ENCODE measurements at regions not wholly inside any gene's neighbourhood (a gene's known extent, or its start where the extent isn't known, plus 50 kb on each side); places are given as distances from the start of the nearest gene placed in this dataset.

DNA sequence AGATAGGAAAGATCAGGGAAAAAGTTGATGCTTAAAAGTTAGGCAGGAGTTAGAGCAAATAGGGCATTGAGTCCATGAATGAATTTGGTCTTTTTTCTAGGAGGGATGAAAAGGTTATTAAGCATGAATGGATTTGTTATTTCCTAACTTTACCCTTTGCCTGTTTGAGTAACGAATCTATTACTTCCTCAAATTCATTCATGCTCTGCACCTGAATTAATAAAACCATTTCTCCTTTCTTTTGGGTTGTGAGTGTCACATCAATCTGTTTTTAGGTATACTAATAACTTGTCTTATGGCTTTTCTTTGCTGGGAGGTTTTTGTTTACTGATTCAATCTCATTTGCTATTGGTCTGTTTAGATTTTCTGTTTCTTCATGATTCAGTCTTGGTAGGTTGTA lies 1217.7 kb upstream of the CELF2 start:
- ATAC-seq (ENCODE audit: low FRiP score) (no peak), DNase-seq (ENCODE audit: low spot score) (no peak)
- TF ChIP-seq, protein P1, sequence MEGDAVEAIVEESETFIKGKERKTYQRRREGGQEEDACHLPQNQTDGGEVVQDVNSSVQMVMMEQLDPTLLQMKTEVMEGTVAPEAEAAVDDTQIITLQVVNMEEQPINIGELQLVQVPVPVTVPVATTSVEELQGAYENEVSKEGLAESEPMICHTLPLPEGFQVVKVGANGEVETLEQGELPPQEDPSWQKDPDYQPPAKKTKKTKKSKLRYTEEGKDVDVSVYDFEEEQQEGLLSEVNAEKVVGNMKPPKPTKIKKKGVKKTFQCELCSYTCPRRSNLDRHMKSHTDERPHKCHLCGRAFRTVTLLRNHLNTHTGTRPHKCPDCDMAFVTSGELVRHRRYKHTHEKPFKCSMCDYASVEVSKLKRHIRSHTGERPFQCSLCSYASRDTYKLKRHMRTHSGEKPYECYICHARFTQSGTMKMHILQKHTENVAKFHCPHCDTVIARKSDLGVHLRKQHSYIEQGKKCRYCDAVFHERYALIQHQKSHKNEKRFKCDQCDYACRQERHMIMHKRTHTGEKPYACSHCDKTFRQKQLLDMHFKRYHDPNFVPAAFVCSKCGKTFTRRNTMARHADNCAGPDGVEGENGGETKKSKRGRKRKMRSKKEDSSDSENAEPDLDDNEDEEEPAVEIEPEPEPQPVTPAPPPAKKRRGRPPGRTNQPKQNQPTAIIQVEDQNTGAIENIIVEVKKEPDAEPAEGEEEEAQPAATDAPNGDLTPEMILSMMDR (IDR thresholded peaks at IDR 0.05), result no peak

DNA sequence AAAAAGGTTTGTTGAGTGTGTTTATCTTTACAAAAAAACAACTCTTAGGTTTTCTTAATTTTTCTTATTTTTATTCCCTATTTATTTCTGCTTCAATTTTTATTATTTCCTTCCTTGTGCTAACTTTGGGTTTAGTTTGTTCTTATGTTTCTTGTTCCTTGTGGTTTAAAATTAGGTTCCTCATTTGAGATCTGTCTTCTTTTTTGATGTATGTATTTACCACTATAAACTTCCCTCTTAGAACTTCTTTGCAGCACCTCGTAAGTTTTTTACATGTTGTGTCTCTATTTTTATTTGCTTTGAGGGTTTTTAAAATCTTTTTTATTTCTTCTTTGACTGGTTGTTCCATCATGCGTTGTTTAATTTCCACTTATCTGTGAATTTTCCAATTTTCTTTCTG lies 1217.1 kb upstream of the CELF2 start:
- TF ChIP-seq, protein P1 (IDR thresholded peaks at IDR 0.05), result no peak
- DNase-seq (ENCODE audit: low spot score) (no peak), ATAC-seq (ENCODE audit: low FRiP score) (no peak)

DNA sequence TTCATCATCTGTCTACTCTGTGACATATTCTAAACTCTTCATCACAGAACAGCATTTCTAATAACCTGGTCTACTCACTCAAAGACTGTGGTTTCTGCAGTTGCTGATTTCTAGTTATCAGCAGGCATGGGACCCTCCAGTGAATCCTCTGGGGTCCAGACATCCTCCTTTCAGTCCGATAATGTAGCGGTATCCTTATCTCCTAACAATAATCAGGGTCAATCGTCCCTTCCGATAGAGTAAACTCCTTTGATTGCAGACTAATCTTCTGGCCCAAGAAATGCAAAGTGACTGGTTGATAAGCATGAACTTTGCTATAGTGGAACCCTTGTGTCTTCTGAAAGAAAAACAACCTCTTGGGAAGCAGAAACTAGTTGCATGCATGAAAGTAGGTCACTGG lies 1209.8 kb upstream of the CELF2 start:
- TF ChIP-seq, protein P1 (IDR thresholded peaks at IDR 0.05), result no peak
- no peak for DNase-seq (ENCODE audit: low spot score)
- no peak for ATAC-seq (ENCODE audit: low FRiP score)

DNA sequence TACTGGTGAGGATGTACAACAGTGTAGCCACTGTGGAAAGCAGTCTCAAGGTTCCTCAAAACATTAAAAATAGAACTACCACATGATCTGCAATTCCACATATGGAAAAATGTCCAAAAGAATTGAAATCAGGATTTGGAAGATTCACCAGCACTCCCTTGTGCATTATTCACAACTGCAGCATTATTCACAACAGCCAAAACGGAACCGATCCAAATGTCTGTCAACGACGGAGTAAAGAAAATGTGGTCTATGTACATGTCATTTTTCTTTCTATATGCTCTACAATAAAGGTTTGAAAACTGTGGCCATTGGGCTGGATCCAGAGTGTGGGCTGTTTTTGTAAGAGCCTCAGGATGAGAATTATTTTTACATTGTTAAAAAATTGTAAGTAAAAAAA lies 1206.1 kb upstream of the CELF2 start:
- TF ChIP-seq, protein P1 (IDR thresholded peaks at IDR 0.05), result no peak
- no peak for DNase-seq (ENCODE audit: low spot score)
- no peak for ATAC-seq (ENCODE audit: low FRiP score)

DNA sequence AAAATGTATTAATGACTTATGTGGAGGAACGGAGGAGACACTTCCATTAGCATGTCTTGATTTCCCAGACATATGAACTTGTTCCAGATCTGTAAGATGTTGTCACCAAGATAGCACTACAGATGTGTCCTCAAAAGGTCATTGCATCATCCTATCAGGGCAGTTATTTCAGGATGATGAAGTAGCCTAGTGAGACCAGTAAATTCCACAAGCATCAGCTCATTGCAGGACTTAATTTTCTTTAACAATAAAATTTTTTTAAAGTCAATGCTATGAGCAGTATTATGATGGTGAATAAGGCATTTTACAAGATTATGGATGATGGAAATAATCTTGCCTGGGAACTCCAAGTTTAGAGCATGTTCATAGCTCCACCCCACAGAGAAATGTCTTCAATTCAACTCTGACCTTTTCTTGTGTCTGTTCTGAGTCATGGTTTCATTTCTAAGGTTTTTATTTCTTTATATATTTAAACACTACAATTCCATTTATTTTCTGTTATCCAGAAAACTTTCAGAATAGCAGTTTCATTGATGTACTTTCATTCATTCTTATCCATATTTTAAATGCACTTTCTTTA lies 1203.3 kb upstream of the CELF2 start:
- TF ChIP-seq, protein P1 (IDR thresholded peaks at IDR 0.05), result no peak
- no peak for ATAC-seq (ENCODE audit: low FRiP score)

DNA sequence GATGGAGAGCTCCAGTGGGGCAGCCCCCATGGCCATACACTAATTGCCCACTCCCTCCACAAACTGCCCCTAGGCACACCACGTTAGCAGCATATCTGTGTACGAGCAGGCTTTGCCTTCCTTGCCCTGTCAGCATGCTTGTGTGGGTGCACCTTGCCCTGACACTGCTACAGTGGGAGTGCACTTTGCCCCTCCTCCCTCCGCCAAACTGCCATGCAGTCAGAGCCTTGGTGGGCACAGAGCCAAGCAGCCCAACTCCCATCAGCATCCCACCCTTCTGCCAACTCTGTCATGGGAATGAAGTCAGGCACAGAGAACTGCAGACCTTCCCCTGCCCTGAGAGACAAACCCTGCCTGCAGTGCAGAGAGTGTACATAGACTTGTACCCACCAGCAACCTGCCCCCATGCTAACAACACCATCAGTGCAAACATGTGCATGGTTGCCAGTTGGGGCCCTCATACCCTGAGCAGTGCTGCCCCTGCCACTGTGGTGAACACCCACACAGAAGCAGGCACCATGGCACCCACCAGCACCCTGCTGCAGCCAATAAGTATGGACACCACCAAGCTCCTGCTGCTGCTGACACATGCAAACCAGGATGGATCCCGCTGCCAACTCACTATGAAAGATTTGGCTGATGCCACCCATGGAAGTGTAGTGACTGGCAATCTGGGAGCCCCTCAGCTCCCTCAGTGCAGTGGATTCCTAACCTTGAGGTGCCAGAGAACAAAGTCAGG lies 1197.7 kb upstream of the CELF2 start:
- ATAC-seq (ENCODE audit: low FRiP score) (no peak), DNase-seq (ENCODE audit: low spot score) (no peak)
- TF ChIP-seq, protein P1 (IDR thresholded peaks at IDR 0.05), result no peak

More for the DNA sequence above, 1203.3 kb upstream of the CELF2 start:
- DNase-seq (ENCODE audit: low spot score), result no peak
